ENCODE measurements at regions not wholly inside any gene's neighbourhood (a gene's known extent, or its start where the extent isn't known, plus 50 kb on each side); places are given as distances from the start of the nearest gene placed in this dataset.

DNA sequence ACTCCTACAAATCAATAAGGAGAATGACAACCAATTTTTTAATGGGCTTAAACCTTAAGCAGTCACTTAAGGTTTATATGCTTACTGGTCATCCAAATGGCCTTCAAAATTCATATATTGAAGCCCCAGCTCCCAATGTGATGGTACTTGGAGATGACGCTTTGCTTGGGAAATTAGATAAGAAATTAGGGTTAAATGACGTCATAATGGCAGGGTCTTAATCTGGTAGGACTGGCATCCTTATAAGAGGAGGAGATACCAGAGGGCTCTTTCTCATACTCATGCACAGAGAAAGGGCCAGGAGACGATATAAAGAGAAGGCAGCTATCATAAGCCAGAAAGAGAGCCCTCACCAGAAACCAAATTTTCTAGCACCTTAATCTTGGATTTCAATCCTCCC, 350.8 kb upstream of the NFE2L3 start:
- intact Hi-C loops (cut with micrococcal nuclease) = no loop called here

DNA sequence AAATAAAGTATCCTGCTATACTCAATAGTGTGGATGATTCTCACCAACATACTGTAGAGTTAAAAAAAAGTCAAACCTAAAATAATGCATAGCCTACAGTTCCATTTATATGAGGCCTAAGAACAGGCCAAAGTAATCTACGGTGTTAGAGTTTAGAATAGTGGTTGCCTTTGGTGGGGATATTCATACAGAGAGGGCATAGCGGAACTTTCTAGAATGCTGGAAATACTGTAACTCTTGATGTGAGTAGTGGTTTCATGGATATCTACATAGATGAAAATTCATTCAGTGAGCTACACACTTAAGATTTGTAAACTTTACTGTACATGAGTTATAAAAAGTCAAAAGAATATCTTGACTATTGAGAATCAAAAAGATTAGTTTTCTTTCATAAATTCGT, 349.9 kb upstream of the NFE2L3 start:
- intact Hi-C loops (cut with micrococcal nuclease) = no loop called here

DNA sequence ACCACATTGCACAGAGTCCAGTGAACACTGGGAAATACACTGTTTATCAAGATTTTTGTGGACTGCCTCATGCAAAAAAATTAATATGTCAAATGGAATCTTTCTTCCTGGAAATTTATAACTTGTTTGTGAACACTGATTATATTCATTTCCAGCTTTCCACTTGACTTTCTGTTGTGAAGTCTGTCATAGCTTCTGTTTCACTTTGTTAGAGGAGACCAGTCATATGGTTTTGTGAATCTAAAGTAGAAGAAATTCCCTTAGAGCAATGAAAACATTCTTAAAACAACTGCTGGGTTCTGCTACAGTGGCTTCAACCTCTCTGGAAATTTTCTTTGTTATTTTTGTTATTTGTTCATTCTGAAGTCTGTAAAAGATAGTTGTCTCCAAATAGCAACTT, 349.5 kb upstream of the NFE2L3 start:
- intact Hi-C loops (cut with micrococcal nuclease) = no loop called here

DNA sequence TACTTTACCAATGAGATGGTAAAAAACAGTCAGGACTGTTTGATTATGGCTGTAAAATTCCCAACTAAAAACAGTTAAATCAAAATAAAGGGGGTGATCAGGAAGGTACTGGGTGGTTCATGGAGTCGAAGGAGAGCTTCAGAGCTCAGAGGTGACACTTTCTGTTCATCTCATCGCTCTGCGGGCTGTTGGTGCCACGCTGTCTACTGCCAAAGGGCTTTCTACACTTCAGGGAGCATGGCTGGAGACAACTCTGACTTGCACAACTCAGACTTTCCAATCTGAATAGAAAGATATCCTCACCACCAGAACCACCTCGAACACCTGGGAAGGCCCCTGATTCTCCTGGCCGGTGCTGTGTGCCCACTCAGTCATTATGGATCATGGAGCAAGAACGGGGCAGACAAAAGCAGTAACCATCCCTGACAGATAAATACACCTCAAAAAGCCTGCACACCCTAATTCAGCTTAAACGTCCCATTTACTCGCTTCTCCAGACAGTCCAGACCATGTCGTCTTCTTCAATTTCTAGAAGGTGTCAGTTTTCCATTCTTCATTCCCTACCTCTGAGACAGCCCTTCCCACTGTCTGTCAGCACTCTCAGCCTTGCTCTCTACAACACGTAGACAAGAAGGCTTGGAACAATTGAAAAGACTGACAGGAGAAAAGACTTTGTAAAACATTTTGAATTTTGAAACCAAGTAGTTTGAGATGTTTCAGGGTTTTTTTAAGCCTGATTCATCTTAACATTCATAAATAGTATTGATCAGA, 348.7 kb upstream of the NFE2L3 start:
- intact Hi-C loops (cut with micrococcal nuclease) = no loop called here

DNA sequence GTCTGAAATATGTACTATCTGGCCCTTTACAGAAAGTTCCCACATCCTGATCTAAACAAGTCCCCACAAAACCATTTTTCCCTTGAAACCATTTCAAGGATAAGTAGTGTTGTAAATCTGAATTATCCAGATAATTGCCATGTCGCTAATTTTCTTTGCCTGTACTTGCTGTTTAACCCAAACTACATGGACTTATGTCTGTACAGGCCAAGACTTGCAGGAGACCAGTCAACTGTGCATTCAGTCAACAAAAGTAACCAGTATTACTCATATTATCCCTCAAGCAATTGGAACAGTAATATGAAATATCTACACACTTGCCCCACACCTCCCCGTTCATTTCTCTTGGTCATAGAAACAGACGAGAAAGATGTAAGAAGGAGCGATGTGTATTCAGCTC, 347.8 kb upstream of the NFE2L3 start:
- intact Hi-C loops (cut with micrococcal nuclease) = no loop called here

DNA sequence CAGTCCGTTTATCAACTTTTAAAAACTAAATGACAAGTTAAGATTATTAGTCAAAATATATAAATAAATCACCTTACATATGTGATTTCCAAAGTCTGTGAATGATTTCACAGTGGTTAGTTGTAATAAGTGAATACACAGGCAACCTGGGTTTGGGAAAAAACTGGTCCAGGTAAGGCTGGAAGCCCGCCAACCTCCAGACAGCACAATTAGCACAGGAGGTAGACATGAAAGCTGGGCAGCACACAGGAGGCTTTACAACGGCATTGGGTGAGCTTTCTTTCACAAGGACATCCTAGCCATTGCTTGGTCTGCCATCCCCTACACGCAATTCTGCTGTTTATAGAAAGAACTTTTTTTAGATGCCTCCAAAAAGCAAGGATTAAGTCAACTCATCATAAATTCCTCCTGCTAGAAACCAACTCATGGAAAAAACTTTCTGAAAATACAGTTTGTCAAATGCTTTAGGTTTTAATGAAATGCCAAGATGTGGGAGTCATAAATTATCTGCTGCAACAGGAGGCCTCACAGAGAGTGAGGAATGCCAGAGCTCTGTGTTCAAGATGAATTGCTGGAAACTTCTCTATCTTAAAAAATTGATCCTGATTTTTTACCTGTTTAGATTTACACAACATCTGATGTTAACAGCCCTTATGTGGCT, 346.8 kb upstream of the NFE2L3 start:
- intact Hi-C loops (cut with micrococcal nuclease) = no loop called here

DNA sequence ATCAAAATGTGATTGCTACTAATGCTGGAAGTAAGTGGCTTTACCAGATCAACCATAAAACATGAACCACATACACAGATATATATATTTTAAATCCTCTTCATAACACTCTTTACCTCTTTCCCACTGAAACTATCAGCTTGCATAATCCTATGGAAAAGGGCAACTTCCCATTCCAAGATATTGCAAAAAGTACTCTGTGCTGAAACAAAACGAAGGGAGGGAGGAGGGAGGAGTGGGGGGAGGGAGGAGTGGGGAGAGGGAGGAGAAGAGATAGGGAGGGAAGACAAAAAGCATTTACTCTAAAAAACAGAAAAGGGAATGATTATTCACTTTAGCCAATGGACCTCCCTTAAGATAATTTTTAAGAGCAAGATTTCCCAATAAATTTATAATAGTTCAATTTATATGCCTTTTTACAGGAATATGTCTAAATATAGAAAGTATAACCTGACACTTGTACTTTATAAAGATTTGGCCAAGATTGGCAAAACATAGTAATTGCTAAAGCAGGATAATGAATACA, 344.8 kb upstream of the NFE2L3 start:
- intact Hi-C loops (cut with micrococcal nuclease) = no loop called here

DNA sequence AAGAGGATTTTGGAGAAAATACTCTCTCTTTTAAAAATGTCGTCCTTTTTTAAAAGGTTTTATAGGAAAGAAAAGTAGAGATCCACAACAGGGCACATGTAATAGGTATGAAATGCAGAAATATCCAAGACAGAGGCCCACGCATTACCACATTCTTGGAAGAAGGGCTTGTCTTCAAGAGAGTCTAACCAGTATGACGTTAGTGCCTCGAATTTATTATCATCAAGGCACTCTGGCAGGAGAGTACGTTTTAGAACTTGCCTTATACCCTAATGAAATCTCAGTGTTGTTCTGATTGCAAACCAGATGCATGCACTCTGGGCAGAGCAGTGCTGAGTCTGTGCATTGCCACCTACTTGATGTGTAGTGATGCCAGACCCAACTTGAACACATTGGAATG, 342.6 kb upstream of the NFE2L3 start:
- intact Hi-C loops (cut with micrococcal nuclease) = no loop called here

DNA sequence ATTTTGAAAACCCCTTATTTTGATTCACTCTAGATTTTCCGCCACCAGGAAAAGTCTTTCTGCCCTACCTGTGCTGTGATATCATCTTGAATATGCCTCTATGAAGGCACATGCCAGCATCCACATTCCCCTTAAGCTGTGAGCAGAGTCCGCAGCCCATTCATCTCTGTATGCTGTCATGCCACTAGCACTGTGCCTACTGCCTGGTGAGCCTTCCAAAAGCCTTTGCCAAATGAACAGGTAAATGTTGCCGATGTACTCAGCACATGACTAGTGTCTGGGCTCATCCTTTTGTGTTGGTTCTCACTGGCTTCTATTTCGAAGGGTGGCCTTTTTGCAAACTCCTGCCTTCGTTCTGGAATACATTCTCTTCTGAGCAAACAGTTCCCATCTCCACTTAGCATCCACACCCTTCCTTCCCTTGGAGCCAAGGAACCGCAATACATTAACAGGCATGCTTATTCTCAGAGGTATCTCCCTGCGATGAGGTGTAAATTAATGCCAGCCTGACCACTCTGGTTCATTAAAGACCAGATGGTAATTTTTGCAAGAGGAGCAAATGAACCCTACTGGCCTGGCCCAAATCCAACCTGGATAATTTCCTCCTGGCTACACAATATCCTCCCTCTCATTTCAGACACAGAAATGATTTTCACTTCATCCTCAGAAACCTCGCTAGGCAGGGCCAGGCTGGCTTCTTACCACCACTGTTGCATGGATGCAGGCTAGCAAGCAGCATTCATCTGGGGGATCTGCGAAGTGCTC, 339.7 kb upstream of the NFE2L3 start:
- intact Hi-C loops (cut with micrococcal nuclease) = no loop called here

DNA sequence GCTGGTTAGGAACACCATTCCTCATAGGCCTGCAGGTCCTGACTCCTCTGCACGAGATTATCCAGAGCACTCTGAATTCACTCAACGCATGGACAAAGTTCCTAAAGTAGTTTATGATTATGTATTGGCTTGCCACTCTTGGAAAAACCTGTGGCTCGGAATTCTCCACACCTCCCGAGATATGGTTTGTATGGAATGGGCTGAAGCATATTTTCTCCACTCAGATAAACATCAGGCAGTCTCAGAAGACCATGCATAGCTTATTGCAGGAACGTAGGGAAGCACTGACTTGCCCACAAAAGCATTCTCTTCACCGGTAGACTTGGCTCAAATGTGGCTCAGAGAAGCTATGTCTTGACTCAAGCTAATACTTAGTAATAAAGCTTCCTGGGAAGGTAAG, 338.6 kb upstream of the NFE2L3 start:
- intact Hi-C loops (cut with micrococcal nuclease) = no loop called here

DNA sequence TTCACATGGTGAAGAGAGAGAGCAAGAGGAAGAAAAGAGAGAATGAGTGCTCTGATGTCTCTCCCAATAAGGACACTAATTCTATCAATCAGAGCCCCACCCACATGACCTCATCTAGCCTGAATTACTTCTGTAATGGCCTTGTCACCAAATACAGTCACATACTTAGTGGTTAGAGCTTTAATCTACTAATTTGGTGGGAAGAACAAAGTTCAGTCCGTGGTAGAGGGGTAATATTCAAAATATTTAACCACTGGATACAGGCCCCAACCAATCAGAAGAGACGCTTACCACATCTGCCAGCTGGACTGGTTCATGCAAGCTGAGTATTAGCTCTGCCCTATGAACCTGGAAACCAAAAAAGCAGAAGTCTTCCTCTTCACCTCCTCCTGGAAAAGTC, 336.3 kb upstream of the NFE2L3 start:
- intact Hi-C loops (cut with micrococcal nuclease) = no loop called here

DNA sequence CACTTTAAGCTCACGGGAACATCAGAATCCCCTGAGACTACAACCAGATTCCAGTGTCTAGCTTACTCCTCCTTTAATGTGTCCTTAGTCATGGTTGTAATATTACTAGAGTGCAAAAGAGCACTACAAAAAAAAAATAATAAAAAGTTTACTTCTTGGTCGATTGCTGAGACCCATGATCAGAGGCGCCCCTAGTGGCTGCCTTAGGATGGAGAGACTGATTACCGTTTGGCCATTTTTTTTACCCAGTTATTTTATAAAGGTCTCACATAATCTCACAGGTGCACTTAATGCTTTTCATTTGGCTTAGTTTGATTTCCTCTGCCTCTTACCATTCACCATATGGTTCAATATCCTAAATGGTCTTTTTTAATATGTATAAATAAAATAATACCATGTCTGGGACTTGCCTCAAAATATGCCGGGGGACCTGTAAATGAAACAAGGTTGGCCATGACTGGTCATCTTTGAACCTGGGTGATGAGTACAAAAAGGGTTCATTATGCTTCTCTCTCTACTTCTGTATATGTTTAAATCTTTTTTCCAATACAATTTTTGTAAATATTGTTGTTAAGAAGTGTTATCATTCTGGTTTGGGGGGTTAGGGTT, 331.5 kb upstream of the NFE2L3 start:
- intact Hi-C loops (cut with micrococcal nuclease) = no loop called here

DNA sequence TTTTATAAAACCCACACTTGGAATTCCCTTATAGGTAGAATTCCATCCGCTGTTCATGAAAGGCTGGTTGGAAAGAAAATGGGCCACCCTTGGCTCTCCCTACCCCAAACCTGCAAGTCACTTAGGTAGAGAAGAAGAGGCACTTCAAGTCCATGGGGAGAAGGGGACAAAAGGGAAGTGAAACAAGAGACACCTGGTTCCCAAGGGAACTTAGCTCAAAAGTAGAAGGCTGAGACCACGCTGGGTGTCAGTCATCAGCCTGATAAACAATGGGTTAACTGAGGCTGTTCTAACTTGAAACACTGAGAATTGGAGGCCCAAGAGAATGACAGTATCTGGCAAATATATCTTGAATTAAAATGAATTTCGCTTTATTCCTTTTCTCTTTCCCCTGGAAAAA, 330.8 kb upstream of the NFE2L3 start:
- intact Hi-C loops (cut with micrococcal nuclease) = no loop called here

DNA sequence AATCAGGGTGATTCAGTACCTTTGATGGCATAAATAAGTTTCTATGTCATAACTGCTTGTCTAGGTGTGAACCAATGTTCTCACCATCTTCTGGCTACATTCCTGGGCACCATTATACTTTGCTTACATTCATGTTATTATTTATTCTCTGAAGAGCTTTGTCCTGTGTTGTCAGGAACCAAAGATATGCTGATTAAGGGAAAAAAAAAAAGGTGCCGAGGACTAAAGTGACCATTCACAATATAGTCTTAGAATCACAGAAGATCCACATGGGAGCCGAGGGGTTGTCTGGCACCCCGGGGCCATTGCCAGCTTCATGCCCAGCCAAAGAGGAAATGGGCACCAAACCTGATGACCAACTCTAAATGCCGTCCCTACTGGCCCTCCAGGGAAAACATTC, 329.2 kb upstream of the NFE2L3 start:
- intact Hi-C loops (cut with micrococcal nuclease) = no loop called here

DNA sequence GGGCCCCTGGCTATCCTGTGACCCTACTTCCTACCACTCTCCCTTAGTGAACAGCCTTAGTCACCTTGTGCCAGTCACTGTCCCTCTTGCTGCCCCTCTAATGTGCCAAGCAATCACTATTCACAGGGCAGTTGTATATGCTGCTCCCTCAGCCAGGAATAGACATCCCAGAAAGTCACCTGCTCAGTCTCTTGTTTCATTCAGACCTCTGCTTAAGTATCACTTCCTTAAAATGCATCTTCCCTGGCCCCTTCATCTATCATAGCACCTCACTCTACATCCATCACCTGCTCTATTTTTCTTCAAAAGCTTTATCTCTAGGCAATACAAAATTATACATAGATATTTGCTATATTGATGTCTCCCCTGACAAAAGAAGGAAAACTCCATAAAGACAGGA, 328.4 kb upstream of the NFE2L3 start:
- intact Hi-C loops (cut with micrococcal nuclease) = no loop called here

DNA sequence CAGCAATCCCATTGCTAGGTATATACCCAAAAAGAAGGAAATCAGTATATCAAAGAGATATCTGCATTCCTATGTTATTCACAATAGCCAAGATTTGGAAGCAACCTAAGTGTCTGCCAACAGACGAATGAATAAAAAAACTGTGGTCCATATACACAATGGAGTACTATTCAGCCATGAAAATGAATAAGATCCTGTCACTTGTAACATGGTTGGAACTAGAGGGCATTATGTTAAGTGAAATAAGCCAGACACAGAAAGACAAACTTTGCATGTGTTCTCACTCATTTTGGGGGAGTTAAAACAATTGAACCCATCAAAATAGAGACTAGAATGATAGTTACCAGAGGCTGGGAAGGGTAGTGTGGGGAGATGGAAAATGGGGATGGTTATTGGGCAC, 323.5 kb upstream of the NFE2L3 start:
- intact Hi-C loops (cut with micrococcal nuclease) = no loop called here

DNA sequence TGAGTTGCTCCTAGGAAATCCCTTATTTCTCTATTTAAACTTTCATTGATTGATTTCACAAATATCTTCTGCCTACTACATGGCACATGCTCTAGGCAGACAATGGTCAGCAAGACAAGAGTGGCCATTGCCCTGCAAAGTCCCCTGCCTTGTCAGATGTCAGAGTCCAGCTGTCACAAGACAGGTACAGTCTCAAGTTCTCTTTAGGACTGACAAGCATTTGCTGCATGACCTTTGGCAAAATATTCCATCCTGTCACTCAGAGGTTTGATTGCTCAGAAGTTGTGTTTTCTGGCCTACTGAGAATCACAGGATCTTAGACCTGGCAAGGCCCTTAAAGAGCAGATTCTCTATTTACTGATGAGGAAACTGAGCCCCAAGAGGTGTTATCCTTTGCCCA, 322.3 kb upstream of the NFE2L3 start:
- intact Hi-C loops (cut with micrococcal nuclease) = no loop called here

DNA sequence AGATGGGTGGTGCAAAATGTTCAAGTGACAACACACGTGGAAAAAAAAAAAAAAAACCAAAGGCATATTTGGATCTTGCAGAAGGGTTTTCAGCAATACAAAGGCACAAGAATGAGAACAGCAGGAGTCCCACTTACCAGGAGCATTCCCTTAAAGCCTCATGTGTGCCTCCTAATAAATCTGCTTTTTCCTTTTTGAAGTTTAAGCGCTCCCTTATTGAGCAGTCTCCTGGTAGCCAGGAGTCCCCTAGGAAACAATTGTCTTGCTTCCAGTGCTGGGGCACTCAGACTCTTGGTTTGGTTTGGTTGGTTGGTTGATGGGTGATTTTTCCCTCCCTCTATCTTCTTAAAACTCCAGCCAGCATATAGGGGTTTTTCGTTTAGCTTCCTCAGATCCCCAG, 321.8 kb upstream of the NFE2L3 start:
- intact Hi-C loops (cut with micrococcal nuclease) = no loop called here

DNA sequence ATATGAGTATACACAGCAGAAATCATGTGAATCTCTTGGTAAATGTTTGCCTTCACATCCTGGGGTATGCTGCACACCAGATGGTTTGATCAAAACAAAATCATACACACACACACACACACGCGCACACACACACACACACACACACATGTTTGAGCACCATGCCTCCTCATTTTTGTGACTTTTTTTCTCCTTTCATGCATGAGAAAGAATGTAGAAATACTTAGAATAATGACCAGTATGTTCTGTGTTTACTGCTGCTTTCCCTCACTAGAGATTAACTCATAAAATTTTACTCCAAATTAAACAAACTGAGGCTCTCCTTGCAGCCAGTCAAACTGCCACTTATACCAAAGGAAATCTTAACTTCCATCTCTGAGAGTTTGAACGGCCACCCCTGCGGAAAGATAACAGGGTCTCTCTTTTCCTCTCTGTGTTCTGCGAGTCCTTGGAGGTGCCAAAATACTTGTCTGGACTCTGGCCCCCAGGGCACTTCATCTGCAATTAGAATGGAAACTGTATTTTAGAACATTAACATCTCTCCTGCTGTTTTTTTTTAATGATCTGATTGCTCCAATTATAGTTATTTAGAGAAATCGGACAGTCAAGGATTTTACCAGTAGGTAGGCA, 320.8 kb upstream of the NFE2L3 start:
- intact Hi-C loops (cut with micrococcal nuclease) = no loop called here

DNA sequence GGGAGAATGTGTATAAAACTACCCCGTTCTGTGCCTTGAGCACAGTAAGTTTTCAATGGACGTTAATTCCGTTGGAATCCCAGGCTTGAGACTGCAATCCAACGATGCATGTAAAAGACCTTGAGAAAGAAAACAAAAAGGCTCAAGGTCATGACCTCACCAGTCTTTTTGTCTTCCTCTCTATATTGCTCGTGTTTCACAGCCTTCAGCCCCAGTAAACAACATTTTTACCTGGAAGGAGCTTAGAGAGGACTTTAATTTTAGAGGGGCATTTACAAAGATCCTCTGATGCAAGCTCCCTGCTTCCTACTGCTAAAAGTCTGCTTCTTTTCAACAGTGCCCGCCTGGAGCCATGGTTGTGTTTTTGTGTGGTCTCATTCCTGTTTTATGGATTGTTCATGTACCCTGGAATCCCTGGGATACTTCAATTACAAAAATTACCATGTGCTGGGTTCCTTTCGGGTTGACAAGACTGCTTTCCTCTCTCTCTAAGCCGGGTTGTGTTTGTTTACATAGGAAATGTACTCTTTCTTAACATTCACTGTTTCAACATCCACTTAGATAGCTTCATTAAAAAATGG, 320.1 kb upstream of the NFE2L3 start:
- intact Hi-C loops (cut with micrococcal nuclease) = no loop called here

DNA sequence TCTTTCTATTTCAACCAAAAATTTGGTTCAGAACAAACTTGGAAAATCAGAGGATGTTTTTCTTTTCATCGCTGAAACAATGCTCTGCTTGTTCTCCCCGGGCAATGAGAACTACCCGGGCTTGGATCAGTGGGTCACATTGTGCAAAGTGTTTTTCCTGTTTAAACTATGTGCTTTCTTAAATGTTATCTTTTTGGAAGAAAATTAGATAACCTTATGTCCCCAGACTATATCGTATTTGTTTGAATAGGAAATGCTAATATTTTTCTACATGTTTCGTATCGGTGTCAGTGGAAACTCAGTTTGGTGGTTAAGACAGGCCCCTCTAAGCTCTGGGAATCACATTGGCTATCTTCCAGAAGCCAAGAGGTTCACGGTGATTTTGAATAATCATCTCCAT, 319.5 kb upstream of the NFE2L3 start:
- intact Hi-C loops (cut with micrococcal nuclease) = no loop called here
